ENCODE measurements at regions not wholly inside any gene's neighbourhood (a gene's known extent, or its start where the extent isn't known, plus 50 kb on each side); places are given as distances from the start of the nearest gene placed in this dataset.

GRCh38 chr1:18555036-18555435 is 74.3 kb downstream of the KLHDC7A start:
- no peak for TF ChIP-seq CTCF (IDR thresholded peaks at IDR 0.05)
- TF ChIP-seq NR3C1 (IDR thresholded peaks at IDR 0.05), result no peak
- TF ChIP-seq PBX3 (IDR thresholded peaks at IDR 0.05), result no peak
- TF ChIP-seq HOXB13 (CRISPR knock-in tag; IDR thresholded peaks at IDR 0.05; ENCODE audit: low read depth), result no peak

All from A549 (cell line).